Effector memory CD8-positive, alpha-beta T cell (primary cell): ENCODE measurements at regions not wholly inside any gene's neighbourhood (a gene's known extent, or its start where the extent isn't known, plus 50 kb on each side); places are given as distances from the start of the nearest gene placed in this dataset.

Experiments
- ATAC-seq: fragments of 150-1000 bp; cut with Tn5 transposase; replicated peaks from 2 replicates; pipeline ENCODE4 v1.10.0; 2021; ENCODE audit warnings: mild to moderate bottlenecking, moderate library complexity
- DNase-seq, 3 experiments: peaks; one replicate each; pipeline ENCODE4 v3.0.0; 2021
- H3K27ac Mint-ChIP-seq, 2 donors: one replicate each; pipeline ENCODE4 v1.8.0; 2022; ENCODE audit warnings: mild to moderate bottlenecking in 2 of 2, mixed read lengths in 2 of 2, moderate library complexity in 2 of 2
- H3K27me3 Mint-ChIP-seq, 2 donors: one replicate each; pipeline ENCODE4 v1.8.0; 2022; ENCODE audit warnings: mixed read lengths in 2 of 2
- H3K36me3 Mint-ChIP-seq: one replicate; pipeline ENCODE4 v1.8.0; 2022; ENCODE audit warnings: mild to moderate bottlenecking, moderate library complexity, mixed read lengths; ENCODE audit not compliant: insufficient read depth
- H3K4me1 Mint-ChIP-seq, 2 donors: one replicate each; pipeline ENCODE4 v1.8.0; 2022; ENCODE audit warnings: low read depth in 2 of 2, mixed read lengths in 2 of 2
- H3K4me3 Mint-ChIP-seq, 2 donors: one replicate each; pipeline ENCODE4 v1.8.0; 2022; ENCODE audit warnings: mild to moderate bottlenecking in 2 of 2, mixed read lengths in 2 of 2, moderate library complexity in 2 of 2
- H3K9me3 Mint-ChIP-seq, 2 donors: one replicate each; pipeline ENCODE4 v1.8.0; 2022; ENCODE audit warnings: mixed read lengths in 2 of 2

DNA sequence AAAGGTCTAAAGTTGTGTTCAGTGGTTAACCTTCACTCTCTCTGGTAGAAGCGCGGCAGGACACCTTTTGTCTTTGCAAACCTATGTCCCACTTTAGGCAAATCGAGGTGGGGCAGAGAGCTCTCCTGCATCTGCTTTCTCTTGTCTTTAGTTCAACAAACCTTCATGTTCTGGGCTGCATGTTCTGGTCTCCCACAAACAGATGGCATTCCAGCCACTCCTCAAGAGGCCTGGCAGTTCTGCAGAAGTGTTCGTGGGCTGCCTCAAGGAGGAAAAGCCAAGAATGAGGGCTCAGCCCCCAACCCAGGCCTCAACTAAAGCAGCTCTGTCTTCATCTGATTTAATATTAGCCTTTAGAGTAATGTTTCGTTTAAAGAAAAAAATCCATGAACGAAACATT lies 82.2 kb downstream of the SOD2 start:
- no peak for ATAC-seq
- peaks cover 3 to 8% of the 10 kb centered on the region in 2 donors for H3K9me3 Mint-ChIP-seq
- H3K27me3 Mint-ChIP-seq, result peaks cover 0 to 11% of the 10 kb centered on the region in 2 donors
- no peak overlapping the region for H3K4me3 Mint-ChIP-seq
- H3K4me1 Mint-ChIP-seq, result no peaks in the 10 kb centered on the region
- H3K27ac Mint-ChIP-seq, result no peak overlapping the region
- no peak for DNase-seq
- no peaks in the 10 kb centered on the region for H3K36me3 Mint-ChIP-seq

DNA sequence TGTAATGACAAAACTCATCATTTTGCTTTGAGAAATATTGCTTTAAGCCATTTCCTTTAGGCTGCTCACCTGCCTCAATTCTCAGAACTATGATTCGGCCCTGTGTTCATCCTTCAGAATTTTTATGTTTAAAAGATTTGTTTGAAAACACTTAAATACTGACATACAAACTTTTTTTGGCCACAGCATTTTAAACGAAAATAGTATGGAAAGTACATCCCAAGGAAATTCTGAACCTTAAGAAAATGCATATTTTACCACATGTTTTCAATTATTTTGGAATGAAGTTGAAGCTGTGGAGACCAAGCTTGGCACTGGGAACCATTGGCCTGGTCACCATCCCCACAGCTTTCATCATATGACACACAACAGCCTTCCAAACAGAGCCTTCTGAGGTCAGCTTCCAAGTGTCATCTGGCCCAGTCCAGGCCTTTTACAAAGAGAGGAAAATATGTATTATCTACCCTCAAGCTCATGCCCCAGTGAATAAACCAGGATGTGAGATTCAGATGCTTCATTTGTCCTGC lies 83.3 kb downstream of the SOD2 start:
- DNase-seq, result no peak
- Mint-ChIP-seq H3K27me3 (peaks cover 0 to 11% of the 10 kb centered on the region in 2 donors), H3K4me3 (no peak overlapping the region), H3K36me3 (no peaks in the 10 kb centered on the region), H3K4me1 (no peaks in the 10 kb centered on the region), H3K27ac (no peak overlapping the region), H3K9me3 (peaks cover 0 to under 1% of the 10 kb centered on the region in 2 donors)
- no peak for ATAC-seq

DNA sequence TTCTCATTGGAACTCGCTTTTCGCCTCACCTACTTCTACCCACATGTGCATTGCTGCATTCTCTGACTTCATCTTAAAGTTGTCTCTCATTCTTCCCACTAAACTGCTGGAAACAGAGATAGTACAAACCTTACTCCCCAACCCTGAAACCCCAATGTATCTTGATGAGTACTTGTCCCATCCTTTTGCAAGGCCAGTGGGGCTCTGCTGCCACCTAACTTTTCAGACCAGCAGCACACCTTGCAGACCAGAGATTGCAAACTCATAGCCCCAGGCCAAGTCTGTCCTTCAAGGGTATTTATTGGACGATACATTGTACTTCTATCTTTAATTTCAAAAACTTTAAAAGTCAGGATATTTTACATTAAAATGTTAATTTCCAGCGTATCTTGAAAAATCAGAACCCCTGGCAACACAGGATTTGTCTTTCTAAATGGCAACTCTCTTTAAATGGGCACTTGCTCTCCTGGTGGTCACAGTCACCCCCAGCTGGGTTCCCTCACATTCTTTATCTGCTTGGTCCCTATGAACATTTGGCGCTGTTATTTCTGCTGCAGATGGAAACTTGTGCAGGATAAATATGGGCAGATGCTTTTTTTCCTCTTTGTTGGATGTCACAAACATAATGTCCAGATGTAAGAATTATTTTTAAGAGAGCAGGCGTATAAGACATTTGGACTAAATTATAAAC lies 83.9 kb downstream of the SOD2 start:
- H3K27me3 Mint-ChIP-seq, result peaks cover 0 to 11% of the 10 kb centered on the region in 2 donors
- H3K36me3 Mint-ChIP-seq, result no peaks in the 10 kb centered on the region
- no peak overlapping the region for H3K27ac Mint-ChIP-seq
- DNase-seq (no peak), ATAC-seq (no peak)
- peaks cover 0 to 2% of the 10 kb centered on the region in 2 donors for H3K9me3 Mint-ChIP-seq
- no peak overlapping the region for H3K4me3 Mint-ChIP-seq
- H3K4me1 Mint-ChIP-seq, result no peaks in the 10 kb centered on the region

DNA sequence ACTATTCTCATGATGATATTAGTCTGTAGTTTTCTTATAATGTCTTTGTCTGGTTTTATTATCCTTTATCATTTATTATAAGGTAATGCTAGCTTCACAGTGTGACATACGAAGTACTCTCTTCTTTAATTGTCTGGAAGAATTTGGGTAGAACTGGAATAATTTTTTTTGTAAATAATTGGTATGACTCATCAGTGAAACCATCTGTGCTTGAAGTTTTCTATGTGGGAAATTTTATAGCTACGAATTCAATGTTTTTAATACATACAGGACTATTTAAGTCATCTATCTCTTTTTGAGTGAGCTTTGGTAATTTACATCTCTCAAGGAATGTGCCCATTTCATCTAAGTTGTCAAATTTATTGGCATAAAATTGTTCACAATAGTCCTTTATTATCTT lies 86.3 kb downstream of the SOD2 start:
- ATAC-seq (no peak), DNase-seq (no peak)
- Mint-ChIP-seq H3K27ac (no peak overlapping the region), H3K4me3 (no peak overlapping the region), H3K9me3 (peaks cover 0 to 2% of the 10 kb centered on the region in 2 donors), H3K36me3 (no peaks in the 10 kb centered on the region), H3K27me3 (peaks cover 10 to 16% of the 10 kb centered on the region in 2 donors), H3K4me1 (no peaks in the 10 kb centered on the region)

DNA sequence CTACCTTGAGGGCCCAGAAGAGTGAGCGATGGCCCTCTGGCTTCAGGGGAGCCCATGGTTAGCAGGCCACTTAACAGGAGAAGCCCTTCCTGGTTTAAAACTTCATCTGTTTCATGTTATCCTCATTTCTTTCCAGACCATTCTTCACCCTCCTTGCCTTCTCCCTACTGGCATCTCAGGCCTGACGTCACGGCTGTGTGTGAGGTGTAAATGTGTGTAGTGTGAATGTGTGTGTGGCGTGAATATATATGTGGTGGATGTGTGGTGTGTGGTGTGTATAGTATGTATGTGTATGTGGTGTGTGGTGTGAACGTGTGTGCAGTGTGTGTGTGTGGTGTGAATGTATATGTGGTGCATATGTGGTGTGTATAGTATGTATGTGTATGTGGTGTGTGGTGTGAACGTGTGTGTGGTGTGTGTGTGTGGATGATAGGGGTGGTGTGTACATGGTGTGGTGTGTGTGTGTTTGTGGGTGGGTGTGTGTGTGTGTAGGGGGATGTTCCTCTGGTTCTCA lies 88.5 kb downstream of the SOD2 start:
- ATAC-seq (no peak), DNase-seq (no peak)
- Mint-ChIP-seq H3K36me3 (no peaks in the 10 kb centered on the region), H3K4me1 (no peaks in the 10 kb centered on the region), H3K27me3 (peaks cover 19 to 25% of the 10 kb centered on the region in 2 donors), H3K9me3 (peaks cover 0 to 2% of the 10 kb centered on the region in 2 donors), H3K4me3 (no peak overlapping the region), H3K27ac (no peak overlapping the region)

- Mint-ChIP-seq H3K27ac (no peak overlapping the region), H3K9me3 (peaks cover 0 to 2% of the 10 kb centered on the region in 2 donors), H3K4me3 (no peak overlapping the region), H3K4me1 (no peaks in the 10 kb centered on the region), H3K27me3 (peaks cover 19 to 25% of the 10 kb centered on the region in 2 donors), H3K36me3 (no peaks in the 10 kb centered on the region)
- ATAC-seq, result no peak
- DNase-seq, result no peak
Measured at GRCh38 chr6:159602431-159603041, 90.5 kb downstream of the SOD2 start.

DNA sequence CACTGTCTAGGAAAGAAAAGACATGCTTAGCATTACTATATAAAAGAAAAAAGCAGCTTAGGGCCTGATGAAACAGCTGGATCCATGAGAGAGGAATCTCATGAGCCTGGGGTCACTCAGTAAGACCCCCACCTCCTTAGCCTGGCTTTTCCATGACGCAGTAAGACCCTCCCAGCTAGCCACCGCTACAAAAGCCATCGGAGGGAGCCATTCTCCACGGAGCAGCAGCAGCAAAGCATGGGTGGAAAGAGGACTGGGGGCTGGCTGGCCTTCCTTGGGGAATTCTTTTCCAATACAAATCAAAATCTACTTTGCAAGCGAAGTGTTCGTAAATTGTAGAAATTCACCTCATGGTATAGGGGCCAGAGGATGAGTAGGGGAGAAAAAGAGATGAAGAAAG lies 91.8 kb downstream of the SOD2 start:
- DNase-seq, result no peak
- peaks cover 0 to 2% of the 10 kb centered on the region in 2 donors for H3K9me3 Mint-ChIP-seq
- H3K27ac Mint-ChIP-seq, result no peak overlapping the region
- ATAC-seq, result no peak
- no peaks in the 10 kb centered on the region for H3K36me3 Mint-ChIP-seq
- peaks cover 21 to 25% of the 10 kb centered on the region in 2 donors for H3K27me3 Mint-ChIP-seq
- no peaks in the 10 kb centered on the region for H3K4me1 Mint-ChIP-seq
- no peak overlapping the region for H3K4me3 Mint-ChIP-seq

DNA sequence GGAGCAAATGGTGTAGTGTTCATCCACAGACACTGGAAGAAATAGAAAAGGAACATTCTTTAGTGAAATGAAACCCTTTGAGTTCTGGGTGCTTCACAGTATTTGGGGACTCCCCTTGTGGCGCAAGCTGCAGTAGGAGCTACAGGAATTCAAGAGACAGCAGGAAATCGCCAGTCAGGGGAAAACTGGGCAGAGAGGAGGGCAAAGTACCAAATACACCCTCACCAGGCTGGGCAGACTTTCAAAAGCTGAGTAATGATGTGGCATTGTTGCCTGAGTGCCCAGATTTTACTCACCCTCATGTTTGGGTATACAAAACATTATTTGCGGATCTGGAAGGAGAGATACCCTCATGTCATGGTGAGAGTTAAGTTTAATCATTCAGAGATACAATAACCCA lies 97.9 kb downstream of the SOD2 start:
- H3K9me3 Mint-ChIP-seq, result no peaks in the 10 kb centered on the region
- DNase-seq (no peak), ATAC-seq (no peak)
- H3K36me3 Mint-ChIP-seq, result no peaks in the 10 kb centered on the region
- no peaks in the 10 kb centered on the region for H3K4me1 Mint-ChIP-seq
- peaks cover 0 to 8% of the 10 kb centered on the region in 2 donors for H3K27me3 Mint-ChIP-seq
- H3K27ac Mint-ChIP-seq, result no peak overlapping the region
- H3K4me3 Mint-ChIP-seq, result no peak overlapping the region

DNA sequence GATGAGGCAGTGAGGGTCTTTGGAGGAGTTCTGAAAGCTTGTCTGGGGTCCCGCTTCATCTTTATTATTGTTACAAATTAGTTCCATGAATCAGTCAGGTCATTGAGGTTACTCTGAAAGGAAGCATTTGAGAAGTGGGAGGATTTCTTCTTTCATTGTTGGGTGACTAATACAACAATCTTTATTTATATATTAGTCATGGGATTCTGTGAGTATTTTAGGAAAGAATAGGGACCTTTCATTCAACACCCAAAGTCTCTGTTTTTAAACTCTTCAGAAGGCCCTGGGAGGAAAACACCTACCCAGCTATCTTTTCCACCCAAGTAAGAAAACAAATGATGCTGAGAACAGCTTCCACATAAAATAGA lies 98.3 kb downstream of the SOD2 start:
- Mint-ChIP-seq H3K36me3 (no peaks in the 10 kb centered on the region), H3K27ac (no peak overlapping the region), H3K4me3 (no peak overlapping the region), H3K4me1 (no peaks in the 10 kb centered on the region), H3K27me3 (peaks cover under 1 to 8% of the 10 kb centered on the region in 2 donors), H3K9me3 (no peaks in the 10 kb centered on the region)
- DNase-seq (no peak), ATAC-seq (no peak)

- peaks cover 5 to 11% of the 10 kb centered on the region in 2 donors for H3K27me3 Mint-ChIP-seq
- no peaks in the 10 kb centered on the region for H3K9me3 Mint-ChIP-seq
- H3K36me3 Mint-ChIP-seq, result no peaks in the 10 kb centered on the region
- no peaks in the 10 kb centered on the region for H3K4me1 Mint-ChIP-seq
- no peak overlapping the region for H3K27ac Mint-ChIP-seq
- no peak for ATAC-seq
- H3K4me3 Mint-ChIP-seq, result no peak overlapping the region
- DNase-seq, result no peak
Measured at GRCh38 chr6:159594106-159594749, 98.8 kb downstream of the SOD2 start.

GRCh38 chr6:159590835-159591234 lies 102.2 kb downstream of the SOD2 start:
- no peak for ATAC-seq
- H3K4me1 Mint-ChIP-seq, result no peaks in the 10 kb centered on the region
- H3K36me3 Mint-ChIP-seq, result no peaks in the 10 kb centered on the region
- no peaks in the 10 kb centered on the region for H3K9me3 Mint-ChIP-seq
- H3K4me3 Mint-ChIP-seq, result no peak overlapping the region
- DNase-seq, result no peak
- H3K27me3 Mint-ChIP-seq, result peaks cover 17 to 23% of the 10 kb centered on the region in 2 donors
- H3K27ac Mint-ChIP-seq, result no peak overlapping the region

DNA sequence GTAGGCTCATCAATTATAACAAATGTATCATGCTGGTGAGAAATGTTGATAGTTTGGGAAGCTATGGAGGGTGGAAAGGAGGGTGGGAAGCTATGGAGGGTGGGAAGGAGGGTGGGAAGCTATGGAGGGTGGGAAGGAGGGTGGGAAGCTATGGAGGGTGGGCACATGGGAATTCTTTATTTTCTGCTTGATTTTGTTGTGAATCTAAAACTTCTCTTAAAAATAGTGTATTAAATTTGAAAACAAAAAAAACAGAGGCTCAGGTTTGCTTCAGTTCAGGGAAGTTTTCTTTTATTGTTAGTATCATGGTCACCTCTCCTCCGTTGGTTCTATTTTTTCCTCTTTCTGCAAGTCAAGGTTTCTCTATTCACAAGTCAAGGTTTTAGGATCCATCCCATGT lies 106.4 kb downstream of the SOD2 start:
- Mint-ChIP-seq H3K9me3 (peaks cover 0 to 1% of the 10 kb centered on the region in 2 donors), H3K4me1 (no peaks in the 10 kb centered on the region), H3K27me3 (peaks cover 16 to 39% of the 10 kb centered on the region in 2 donors), H3K36me3 (no peaks in the 10 kb centered on the region), H3K27ac (no peak overlapping the region), H3K4me3 (no peak overlapping the region)
- ATAC-seq (no peak), DNase-seq (no peak)

DNA sequence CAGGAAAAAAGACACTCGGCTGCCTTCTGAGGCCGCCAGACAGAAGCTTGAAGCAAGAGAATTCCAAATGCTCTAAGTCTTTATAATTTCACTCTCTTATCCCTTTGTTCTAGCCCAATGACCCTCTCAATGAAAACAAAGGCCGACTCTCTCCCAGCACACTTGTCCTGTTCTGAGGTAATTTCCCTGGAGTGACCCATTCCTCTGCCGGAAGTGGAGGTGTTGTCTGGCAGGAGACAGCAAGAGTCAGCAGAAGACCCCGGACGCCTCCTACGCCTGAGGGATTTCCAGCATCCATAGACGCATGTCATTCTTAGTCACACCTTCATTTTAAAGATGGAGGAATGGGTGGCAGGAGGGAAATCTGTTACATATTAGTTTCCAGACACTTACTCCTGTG lies 110.3 kb downstream of the SOD2 start:
- H3K27ac Mint-ChIP-seq, result no peak overlapping the region
- peaks cover 27 to 53% of the 10 kb centered on the region in 2 donors for H3K27me3 Mint-ChIP-seq
- peaks cover 0 to 1% of the 10 kb centered on the region in 2 donors for H3K9me3 Mint-ChIP-seq
- no peak overlapping the region for H3K4me3 Mint-ChIP-seq
- ATAC-seq (no peak), DNase-seq (no peak)
- no peaks in the 10 kb centered on the region for H3K4me1 Mint-ChIP-seq
- H3K36me3 Mint-ChIP-seq, result no peaks in the 10 kb centered on the region
